ENCODE measurements at regions not wholly inside any gene's neighbourhood (a gene's known extent, or its start where the extent isn't known, plus 50 kb on each side); places are given as distances from the start of the nearest gene placed in this dataset.

DNA sequence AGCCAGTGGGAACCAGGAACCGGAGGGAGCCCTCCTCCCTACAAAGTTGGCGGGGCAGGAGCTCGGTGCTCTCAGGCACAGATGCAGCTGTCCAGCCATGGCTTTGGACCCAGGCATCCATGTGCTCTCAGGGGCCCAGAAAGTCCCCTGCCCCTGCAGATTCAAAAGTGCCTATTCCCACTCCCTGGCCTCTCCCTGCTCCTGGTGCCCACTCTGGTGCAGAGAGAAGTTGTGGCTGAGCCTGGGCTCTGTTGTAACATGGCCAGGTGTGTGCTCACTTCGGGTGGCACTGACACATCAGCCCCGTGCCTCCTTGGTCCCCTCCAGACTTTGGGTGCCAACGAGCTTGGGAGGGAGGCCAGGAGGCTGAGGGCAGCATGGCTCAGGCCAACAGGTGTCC lies 315.8 kb upstream of the KYNU start:
- TF ChIP-seq EZH2 (IDR thresholded peaks at IDR 0.05; ENCODE audit: borderline replicate concordance, low read depth, low read length, poor library complexity, severe bottlenecking) (no peak), CTCF (conservative IDR thresholded peaks at IDR 0.05; ENCODE audit: low read depth, low read length) (no peak)
